ENCODE measurements at regions not wholly inside any gene's neighbourhood (a gene's known extent, or its start where the extent isn't known, plus 50 kb on each side); places are given as distances from the start of the nearest gene placed in this dataset.

GRCh38 chr1:222404710-222405109 is 143.2 kb downstream of the HHIPL2 start:
- TF ChIP-seq CTCF (IDR thresholded peaks at IDR 0.05 in 2 of 3, conservative IDR thresholded peaks at IDR 0.05 in 1 of 3; ENCODE audit: borderline replicate concordance in 1 of 3, insufficient read depth in 1 of 3, low read depth in 2 of 3, low read length in 2 of 3) (no peak), POLR2A (IDR thresholded peaks at IDR 0.05; ENCODE audit: borderline replicate concordance, extremely low read depth, insufficient read depth, insufficient read length) (no peak), REST (IDR thresholded peaks at IDR 0.05; ENCODE audit: low read depth) (no peak), POLR2AphosphoS5 (IDR thresholded peaks at IDR 0.05; ENCODE audit: low read depth, low read length) (no peak), EZH2 (IDR thresholded peaks at IDR 0.05) (no peak), ELF1 (IDR thresholded peaks at IDR 0.05; ENCODE audit: borderline replicate concordance, low read depth) (no peak), ZBTB33 (IDR thresholded peaks at IDR 0.05; ENCODE audit: extremely low read depth, insufficient replicate concordance, low read length) (no peak), FOSL1 (IDR thresholded peaks at IDR 0.05; ENCODE audit: low read depth) (no peak), RAD21 (IDR thresholded peaks at IDR 0.05; ENCODE audit: low read depth) (no peak), ZNF274 (IDR thresholded peaks at IDR 0.05; ENCODE audit: low read depth, low read length) (no peak), CEBPB (IDR thresholded peaks at IDR 0.05; ENCODE audit: low read depth) (no peak), TCF7L2 (IDR thresholded peaks at IDR 0.05; ENCODE audit: borderline replicate concordance, extremely low read depth, insufficient read depth, insufficient read length) (no peak), ATF3 (IDR thresholded peaks at IDR 0.05) (no peak), ZFX (IDR thresholded peaks at IDR 0.05) (no peak)

Data from HCT116 (cell line).